Uterus (tissue), 3 donors: ENCODE measurements at regions not wholly inside any gene's neighbourhood (a gene's known extent, or its start where the extent isn't known, plus 50 kb on each side); places are given as distances from the start of the nearest gene placed in this dataset.

Experiments
- DNase-seq, 2 donors: peaks; one replicate each; pipeline ENCODE4 v3.0.0-alpha.2; 2019 to 2020
- H3K27ac ChIP-seq, 2 donors: fragments of 200-600 bp; sonication (generic); 1 replicate in 1 of 2; 2 replicates in 1 of 2; pipeline ENCODE4 v1.5.1; 2016 to 2018
- H3K27me3 ChIP-seq, 2 donors: fragments of 200-600 bp; sonication (generic); one replicate each; pipeline ENCODE4 v1.5.1; 2018 to 2019; ENCODE audit warnings: control low read depth in 1 of 2
- H3K36me3 ChIP-seq, 2 donors: fragments of 200-600 bp; sonication (generic); one replicate each; pipeline ENCODE4 v1.5.1; 2019; ENCODE audit warnings: control low read depth in 1 of 2
- H3K4me1 ChIP-seq, 2 donors: fragments of 200-600 bp; sonication (generic); one replicate each; pipeline ENCODE4 v1.5.1; 2018 to 2019; ENCODE audit warnings: control low read depth in 1 of 2
- H3K4me3 ChIP-seq, 2 donors: fragments of 200-600 bp; sonication (generic); 1 replicate in 1 of 2; 2 replicates in 1 of 2; pipeline ENCODE4 v1.5.1; 2018 to 2019; ENCODE audit warnings: mild to moderate bottlenecking in 1 of 2
- H3K9me3 ChIP-seq, 2 donors: fragments of 200-600 bp; sonication (generic); one replicate each; pipeline ENCODE4 v1.5.1; 2019; ENCODE audit warnings: control low read depth in 1 of 2
- CTCF ChIP-seq, 4 experiments: fragments of 200-600 bp in 2 of 4; fragments of 450-650 bp in 2 of 4; sonication (generic) in 2 of 4; IDR thresholded peaks; one replicate each; pipeline ENCODE4 v1.5.1; 2016 to 2019; ENCODE audit warnings: antibody characterized with exemption in 4 of 4, mild to moderate bottlenecking in 2 of 4, moderate library complexity in 1 of 4
- POLR2A ChIP-seq, 2 donors: fragments of 450-650 bp; IDR thresholded peaks; one replicate each; pipeline ENCODE4 v1.6.1; 2016; ENCODE audit warnings: antibody characterized with exemption in 2 of 2, mild to moderate bottlenecking in 1 of 2, moderate library complexity in 1 of 2
- intact Hi-C: fragments of 100-400 bp; cut with DNase I; formaldehyde crosslinking; loops from one replicate; pipeline ENCODE4 v1.15.1; 2023; ENCODE audit warnings: low total_unique reads
- donor health status: DM: yes; HTN: yes; CAD: no.

- Histone ChIP-seq H3K27me3 (no peaks in the 10 kb centered on the region), H3K4me3 (no peak overlapping the region), H3K9me3 (no peaks in the 10 kb centered on the region), H3K36me3 (no peaks in the 10 kb centered on the region), H3K4me1 (no peaks in the 10 kb centered on the region), H3K27ac (no peak overlapping the region)
- intact Hi-C loops: no loop called here
- no peak for TF ChIP-seq CTCF (IDR thresholded peaks at IDR 0.05)
- no peak for DNase-seq
Measured at GRCh38 chr13:70874636-70875035, 766.4 kb upstream of the KLHL1 start.

DNA sequence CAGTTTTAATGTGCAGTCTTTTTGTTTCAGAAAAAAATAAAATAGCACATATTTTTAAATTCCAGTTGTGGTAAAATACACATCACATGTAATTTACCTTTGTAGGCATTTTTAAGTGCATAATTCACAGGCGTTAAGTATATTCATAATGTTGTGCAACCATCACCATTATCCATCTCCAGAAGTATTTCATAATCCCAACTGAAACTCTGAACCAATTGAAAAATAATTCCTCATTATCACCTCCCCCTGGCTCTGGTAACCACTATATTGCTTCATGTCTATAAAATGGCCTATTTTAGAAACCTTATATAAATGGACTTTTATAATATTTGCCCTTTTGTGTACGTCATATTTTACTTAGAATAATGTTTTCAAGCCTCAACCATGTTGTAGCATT is 756.5 kb upstream of the KLHL1 start:
- intact Hi-C loops: no loop called here
- no peak for DNase-seq
- no peak for TF ChIP-seq CTCF (IDR thresholded peaks at IDR 0.05)
- no peak for TF ChIP-seq POLR2A (IDR thresholded peaks at IDR 0.05)
- Histone ChIP-seq H3K27ac (no peak overlapping the region), H3K36me3 (no peaks in the 10 kb centered on the region), H3K4me1 (no peaks in the 10 kb centered on the region), H3K27me3 (no peaks in the 10 kb centered on the region), H3K9me3 (no peaks in the 10 kb centered on the region), H3K4me3 (no peak overlapping the region)

DNA sequence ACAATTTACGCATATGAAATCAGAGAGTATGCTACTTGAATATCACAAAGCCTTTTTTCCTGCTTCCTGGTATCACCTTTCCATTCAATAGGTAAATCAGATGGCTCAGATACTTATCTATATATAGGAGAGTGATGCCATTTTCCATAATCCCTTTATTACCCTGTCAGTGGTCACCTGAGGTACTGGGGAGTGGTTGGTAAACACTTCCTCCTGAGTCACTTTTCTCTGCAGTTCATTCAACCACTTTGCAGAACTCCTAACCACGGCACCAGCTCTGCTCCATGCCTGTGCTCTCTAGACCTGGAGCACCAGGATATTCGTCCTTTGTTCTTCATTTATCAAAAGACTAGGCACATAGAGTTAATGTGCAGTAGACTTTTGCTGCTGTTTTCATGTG is 748.5 kb upstream of the KLHL1 start:
- no peak overlapping the region for H3K4me3 ChIP-seq
- H3K27ac ChIP-seq: no peak overlapping the region
- H3K9me3 ChIP-seq: no peaks in the 10 kb centered on the region
- no peak for DNase-seq
- intact Hi-C loops: no loop called here
- TF ChIP-seq CTCF (IDR thresholded peaks at IDR 0.05) (no peak), POLR2A (IDR thresholded peaks at IDR 0.05) (no peak)
- H3K36me3 ChIP-seq: no peaks in the 10 kb centered on the region
- H3K4me1 ChIP-seq: no peaks in the 10 kb centered on the region
- no peaks in the 10 kb centered on the region for H3K27me3 ChIP-seq

- intact Hi-C loops: no loop called here
- Histone ChIP-seq H3K4me1 (no peaks in the 10 kb centered on the region), H3K27me3 (no peaks in the 10 kb centered on the region), H3K36me3 (no peaks in the 10 kb centered on the region), H3K9me3 (no peaks in the 10 kb centered on the region), H3K27ac (no peak overlapping the region), H3K4me3 (no peak overlapping the region)
- TF ChIP-seq POLR2A (IDR thresholded peaks at IDR 0.05) (no peak), CTCF (IDR thresholded peaks at IDR 0.05) (no peak)
- DNase-seq: no peak
Measured at GRCh38 chr13:70856025-70856424, 747.8 kb upstream of the KLHL1 start.

DNA sequence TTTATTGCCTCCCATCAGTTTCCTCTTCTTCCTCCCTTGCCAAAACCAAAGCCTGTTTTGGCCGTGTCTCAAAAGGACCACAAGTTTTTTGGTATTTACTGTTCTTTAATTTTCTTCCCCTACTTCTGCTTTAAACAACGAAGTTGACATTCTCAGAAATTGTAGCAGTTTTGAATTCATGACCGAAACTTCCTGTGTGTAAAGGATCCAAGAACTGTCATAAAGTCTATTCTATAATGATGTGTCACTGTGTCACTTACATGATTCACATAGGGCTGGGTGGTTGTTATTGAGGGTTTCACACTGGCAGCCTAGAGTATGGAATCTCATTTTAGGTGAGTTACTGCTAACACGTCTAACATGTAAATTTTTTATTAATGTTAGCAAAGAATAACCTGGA is 741.0 kb upstream of the KLHL1 start:
- intact Hi-C loops: no loop called here
- Histone ChIP-seq H3K4me1 (no peaks in the 10 kb centered on the region), H3K27me3 (no peaks in the 10 kb centered on the region), H3K36me3 (no peaks in the 10 kb centered on the region), H3K27ac (no peak overlapping the region), H3K9me3 (no peaks in the 10 kb centered on the region), H3K4me3 (no peak overlapping the region)
- no peak for DNase-seq
- no peak for TF ChIP-seq POLR2A (IDR thresholded peaks at IDR 0.05)
- no peak for TF ChIP-seq CTCF (IDR thresholded peaks at IDR 0.05)
